ENCODE measurements at regions not wholly inside any gene's neighbourhood (a gene's known extent, or its start where the extent isn't known, plus 50 kb on each side); places are given as distances from the start of the nearest gene placed in this dataset.

- H3K4me3 ChIP-seq: no peak overlapping the region
- no peaks in the 10 kb centered on the region for H3K9me3 Mint-ChIP-seq
- no peaks in the 10 kb centered on the region for H4K20me1 ChIP-seq (replicated peaks; ENCODE audit: insufficient read depth)
- no peaks in the 10 kb centered on the region; the same call in 1 of the 2 replicates for H3K9me2 ChIP-seq (ENCODE audit: insufficient read depth)
- peaks cover 3% of the 10 kb centered on the region for H3K27me3 Mint-ChIP-seq (ENCODE audit: insufficient read depth, low read depth, poor library complexity)
- peaks cover 9% of the 10 kb centered on the region; the same call in 2 of the 3 replicates for H3K4me1 Mint-ChIP-seq
- H3K27ac Mint-ChIP-seq: no peak overlapping the region
- H3F3A ChIP-seq (replicated peaks; ENCODE audit: low read depth): no peaks in the 10 kb centered on the region
- no peak for ATAC-seq
- H3K27ac ChIP-seq (ENCODE audit: low read depth): no peak overlapping the region
- no peaks in the 10 kb centered on the region for H3K36me3 ChIP-seq (ENCODE audit: insufficient read depth)
- no peak for TF ChIP-seq EZH2phosphoT487 (IDR thresholded peaks at IDR 0.05; ENCODE audit: unreplicated experiment)
- TF ChIP-seq EZH2 (IDR thresholded peaks at IDR 0.05; ENCODE audit: low read depth, unreplicated experiment): no peak
- no peak for TF ChIP-seq CREB1 (CRISPR knock-in tag; IDR thresholded peaks at IDR 0.05; ENCODE audit: low read depth)
- no peak for TF ChIP-seq NANOG (IDR thresholded peaks at IDR 0.05; ENCODE audit: borderline replicate concordance)
- TF ChIP-seq ZNF331 (CRISPR knock-in tag; IDR thresholded peaks at IDR 0.05; ENCODE audit: low read depth): no peak
- no peak for TF ChIP-seq ETS1 (IDR thresholded peaks at IDR 0.05)
- H3K79me2 ChIP-seq (replicated peaks; ENCODE audit: insufficient read depth): no peaks in the 10 kb centered on the region
- no peaks in the 10 kb centered on the region for H3K36me3 Mint-ChIP-seq (ENCODE audit: low read depth)
- no peaks in the 10 kb centered on the region for H3K27me3 ChIP-seq (ENCODE audit: insufficient read depth)
- no peak for DNase-seq (ENCODE audit: low spot score)
- H2AFZ ChIP-seq: no peak overlapping the region
- H3K4me3 Mint-ChIP-seq: no peak overlapping the region
- H3K4me1 ChIP-seq (ENCODE audit: insufficient read depth): no peaks in the 10 kb centered on the region
- H3K4me2 ChIP-seq: no peak overlapping the region
Measured at GRCh38 chr14:84234281-84234680, 1295.7 kb upstream of the FLRT2 start.

GRCh38 chr14:84236290-84236689 lies 1293.7 kb upstream of the FLRT2 start:
- no peaks in the 10 kb centered on the region for H3K27me3 ChIP-seq (ENCODE audit: insufficient read depth)
- Mint-ChIP-seq H3K36me3 (ENCODE audit: low read depth) (no peaks in the 10 kb centered on the region), H3K4me1 (peaks cover 6% of the 10 kb centered on the region; the same call in 2 of the 3 replicates), H3K27me3 (ENCODE audit: insufficient read depth, low read depth, poor library complexity) (peaks cover 3% of the 10 kb centered on the region), H3K9me3 (no peaks in the 10 kb centered on the region), H3K27ac (no peak overlapping the region), H3K4me3 (no peak overlapping the region)
- H3K9me2 ChIP-seq (ENCODE audit: insufficient read depth): no peaks in the 10 kb centered on the region; the same call in 1 of the 2 replicates
- no peaks in the 10 kb centered on the region; the same call in 1 of the 2 replicates for H3K36me3 ChIP-seq (ENCODE audit: insufficient read depth)
- no peak overlapping the region for H2AFZ ChIP-seq
- H3K4me3 ChIP-seq: no peak overlapping the region
- no peak overlapping the region for H3K4me2 ChIP-seq
- ATAC-seq: no peak
- H4K20me1 ChIP-seq (replicated peaks; ENCODE audit: insufficient read depth): no peaks in the 10 kb centered on the region
- H3F3A ChIP-seq (replicated peaks; ENCODE audit: low read depth): no peaks in the 10 kb centered on the region
- no peak overlapping the region for H3K27ac ChIP-seq (ENCODE audit: low read depth)
- H3K4me1 ChIP-seq (ENCODE audit: insufficient read depth): no peaks in the 10 kb centered on the region
- no peaks in the 10 kb centered on the region for H3K79me2 ChIP-seq (replicated peaks; ENCODE audit: insufficient read depth)
- no peak for DNase-seq (ENCODE audit: low spot score)
- TF ChIP-seq STAT1 (IDR thresholded peaks at IDR 0.05; ENCODE audit: unreplicated experiment): no peak
- no peak for TF ChIP-seq CREB1 (CRISPR knock-in tag; IDR thresholded peaks at IDR 0.05; ENCODE audit: low read depth)
- no peak for TF ChIP-seq ZNF331 (CRISPR knock-in tag; IDR thresholded peaks at IDR 0.05; ENCODE audit: low read depth)
- TF ChIP-seq ZNF462 (CRISPR knock-in tag; IDR thresholded peaks at IDR 0.05): no peak
- TF ChIP-seq REST (IDR thresholded peaks at IDR 0.05; ENCODE audit: unreplicated experiment): no peak
- no peak for TF ChIP-seq JUNB (IDR thresholded peaks at IDR 0.05; ENCODE audit: unreplicated experiment)
- TF ChIP-seq EZH2phosphoT487 (IDR thresholded peaks at IDR 0.05; ENCODE audit: unreplicated experiment): no peak

Measured in GM23338 (cell line).